Parathyroid adenoma (tissue), 2 donors: ENCODE measurements at regions not wholly inside any gene's neighbourhood (a gene's known extent, or its start where the extent isn't known, plus 50 kb on each side); places are given as distances from the start of the nearest gene placed in this dataset.

ENCODE experiments used
- H2AFZ ChIP-seq: fragments of 300-600 bp; sonication (generic); one replicate; pipeline ENCODE4 v1.7.0; 2017; ENCODE audit warnings: antibody characterized with exemption, mild to moderate bottlenecking
- H3K27ac ChIP-seq: fragments of 300-600 bp; sonication (generic); one replicate; pipeline ENCODE4 v1.7.0; 2017
- H3K27me3 ChIP-seq: fragments of 300-600 bp; sonication (generic); one replicate; pipeline ENCODE4 v1.7.0; 2017; ENCODE audit warnings: low read length; ENCODE audit not compliant: control insufficient read depth, insufficient read depth
- H3K36me3 ChIP-seq: fragments of 300-600 bp; sonication (generic); one replicate; pipeline ENCODE4 v1.7.0; 2017; ENCODE audit warnings: low read length; ENCODE audit not compliant: control insufficient read depth, insufficient read depth
- H3K4me1 ChIP-seq: fragments of 300-600 bp; sonication (generic); one replicate; pipeline ENCODE4 v1.7.0; 2017; ENCODE audit warnings: control low read depth
- H3K4me2 ChIP-seq: fragments of 300-600 bp; sonication (generic); one replicate; pipeline ENCODE4 v1.7.0; 2017; ENCODE audit warnings: low read length
- H3K4me3 ChIP-seq: fragments of 300-600 bp; sonication (generic); one replicate; pipeline ENCODE4 v1.7.0; 2017; ENCODE audit warnings: low read depth, low read length
- H3K79me2 ChIP-seq: fragments of 300-600 bp; sonication (generic); one replicate; pipeline ENCODE4 v1.7.0; 2017; ENCODE audit warnings: control low read depth
- H3K9ac ChIP-seq: fragments of 300-600 bp; sonication (generic); one replicate; pipeline ENCODE4 v1.7.0; 2017; ENCODE audit warnings: mild to moderate bottlenecking
- H3K9me3 ChIP-seq: fragments of 300-600 bp; sonication (generic); one replicate; pipeline ENCODE4 v1.7.0; 2017; ENCODE audit warnings: low read length; ENCODE audit not compliant: control insufficient read depth
- CTCF ChIP-seq: fragments of 300-600 bp; sonication (generic); IDR thresholded peaks from one replicate; pipeline ENCODE4 v1.7.0; 2017; ENCODE audit warnings: antibody characterized with exemption, mild to moderate bottlenecking
- donor health status: primary hyperparathyroidism.

- Histone ChIP-seq H3K36me3 (no peaks in the 10 kb centered on the region), H3K27ac (no peak overlapping the region), H3K4me2 (no peak overlapping the region), H2AFZ (no peak overlapping the region), H3K9ac (no peak overlapping the region), H3K27me3 (no peaks in the 10 kb centered on the region), H3K79me2 (no peaks in the 10 kb centered on the region), H3K4me3 (no peak overlapping the region), H3K9me3 (no peaks in the 10 kb centered on the region), H3K4me1 (no peaks in the 10 kb centered on the region)
- no peak for TF ChIP-seq CTCF
These were observed 132.6 kb upstream of the USP29 start for GRCh38 chr19:56987184-56987583.

- H3K4me1 ChIP-seq, result no peaks in the 10 kb centered on the region
- H3K27me3 ChIP-seq, result no peaks in the 10 kb centered on the region
- no peak overlapping the region for H3K4me2 ChIP-seq
- no peak for TF ChIP-seq CTCF
- no peaks in the 10 kb centered on the region for H3K36me3 ChIP-seq
- no peak overlapping the region for H2AFZ ChIP-seq
- H3K4me3 ChIP-seq, result no peak overlapping the region
- H3K9me3 ChIP-seq, result no peaks in the 10 kb centered on the region
- no peaks in the 10 kb centered on the region for H3K79me2 ChIP-seq
- no peak overlapping the region for H3K27ac ChIP-seq
- H3K9ac ChIP-seq, result no peak overlapping the region
These were observed 131.5 kb upstream of the USP29 start for GRCh38 chr19:56988299-56988698.

DNA sequence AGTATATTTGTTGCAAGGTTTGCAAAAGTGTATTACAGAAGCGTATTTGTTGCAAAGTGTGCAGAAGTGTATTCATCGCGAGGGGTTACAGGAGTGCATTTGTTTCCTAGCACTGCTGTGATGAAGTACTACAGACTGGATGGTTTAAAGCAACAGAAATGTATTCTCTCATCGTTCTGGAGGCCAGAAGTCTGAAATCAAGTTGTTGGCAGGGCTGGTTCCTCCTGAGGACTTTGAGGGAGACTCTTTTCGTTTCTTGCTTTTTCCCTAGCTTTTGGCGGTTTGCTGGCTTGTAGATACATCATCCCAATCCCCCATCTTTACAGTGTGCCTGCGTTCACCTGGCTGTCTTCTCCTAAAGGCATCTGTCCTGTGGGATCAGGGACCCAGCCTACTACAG, 127.9 kb upstream of the USP29 start:
- Histone ChIP-seq H3K79me2 (no peaks in the 10 kb centered on the region), H3K9me3 (no peaks in the 10 kb centered on the region), H3K9ac (no peak overlapping the region), H3K27me3 (no peaks in the 10 kb centered on the region), H3K4me1 (no peaks in the 10 kb centered on the region), H3K36me3 (no peaks in the 10 kb centered on the region), H3K27ac (no peak overlapping the region), H3K4me3 (no peak overlapping the region), H2AFZ (no peak overlapping the region), H3K4me2 (no peak overlapping the region)
- TF ChIP-seq CTCF, result no peak

DNA sequence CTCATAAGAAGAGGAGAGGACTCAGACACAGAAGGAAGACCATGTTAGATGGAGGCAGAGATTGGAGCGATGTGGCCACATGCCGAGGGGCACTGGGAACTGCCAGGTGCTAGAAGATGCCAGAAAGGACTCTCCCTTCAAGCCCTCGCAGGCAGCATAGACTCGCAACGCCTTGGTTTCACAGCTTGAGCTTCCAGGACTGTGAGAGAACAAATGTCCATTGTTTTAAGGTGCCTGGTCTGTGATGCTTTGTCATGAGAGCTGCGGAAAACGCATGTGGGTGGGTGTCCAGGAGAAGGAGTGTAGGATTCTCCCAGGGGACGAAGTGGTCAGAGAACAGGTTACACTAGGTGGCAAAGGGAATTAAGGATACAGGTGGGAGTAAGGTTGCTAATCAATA, 125.9 kb upstream of the USP29 start:
- Histone ChIP-seq H3K27ac (no peak overlapping the region), H3K36me3 (no peaks in the 10 kb centered on the region), H3K27me3 (no peaks in the 10 kb centered on the region), H3K4me3 (no peak overlapping the region), H2AFZ (no peak overlapping the region), H3K4me1 (no peaks in the 10 kb centered on the region), H3K4me2 (no peak overlapping the region), H3K9ac (no peak overlapping the region), H3K79me2 (no peaks in the 10 kb centered on the region), H3K9me3 (no peaks in the 10 kb centered on the region)
- no peak for TF ChIP-seq CTCF

DNA sequence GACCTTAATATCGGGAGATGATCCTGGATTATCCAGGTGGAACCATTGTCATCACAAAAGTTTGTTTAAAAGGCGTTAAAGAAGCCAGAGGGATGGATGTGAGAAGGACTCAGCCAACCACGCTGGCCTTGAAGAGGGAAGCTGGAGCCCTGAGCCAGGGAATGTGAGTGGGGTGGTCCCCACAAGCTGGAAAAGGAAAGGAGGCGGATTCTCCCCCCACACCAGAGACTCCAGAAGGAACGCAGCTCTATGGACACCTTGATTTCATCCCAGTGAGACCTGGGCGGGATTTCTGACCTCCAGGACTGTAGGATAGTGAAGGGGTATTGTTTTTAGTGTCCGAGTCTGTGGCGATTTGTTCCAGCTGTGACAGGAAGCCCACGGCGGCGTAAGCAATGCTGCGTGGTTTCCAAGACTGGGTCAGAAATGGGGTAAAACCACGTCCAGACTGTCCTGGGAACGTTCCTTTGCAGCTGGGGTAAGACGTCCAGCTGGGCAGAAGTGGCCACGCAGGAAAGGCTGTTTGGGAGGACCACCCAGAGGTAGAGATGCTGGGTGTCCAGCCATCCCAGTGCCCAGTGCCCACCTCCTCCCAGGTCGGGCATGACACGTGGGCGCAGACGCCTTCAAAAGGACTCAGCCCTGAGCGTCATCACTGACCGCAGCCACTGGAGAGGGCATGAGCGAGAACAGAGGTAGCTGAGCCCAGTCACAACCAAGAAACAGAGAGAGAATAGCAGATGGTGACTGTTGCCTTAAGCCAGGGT, 125.4 kb upstream of the USP29 start:
- no peaks in the 10 kb centered on the region for H3K4me1 ChIP-seq
- H3K9me3 ChIP-seq, result no peaks in the 10 kb centered on the region
- no peak overlapping the region for H2AFZ ChIP-seq
- no peak for TF ChIP-seq CTCF
- no peak overlapping the region for H3K4me2 ChIP-seq
- no peak overlapping the region for H3K9ac ChIP-seq
- H3K36me3 ChIP-seq, result no peaks in the 10 kb centered on the region
- no peak overlapping the region for H3K27ac ChIP-seq
- H3K27me3 ChIP-seq, result no peaks in the 10 kb centered on the region
- H3K79me2 ChIP-seq, result no peaks in the 10 kb centered on the region
- H3K4me3 ChIP-seq, result no peak overlapping the region
